Liver (tissue), 7 donors: ENCODE measurements at regions not wholly inside any gene's neighbourhood (a gene's known extent, or its start where the extent isn't known, plus 50 kb on each side); places are given as distances from the start of the nearest gene placed in this dataset.

ENCODE experiments used
- DNase-seq: peaks from one replicate; pipeline ENCODE4 v3.0.0-alpha.2; 2017; ENCODE audit warnings: low spot score
- H3K27ac ChIP-seq, 2 donors: one replicate each; pipeline ENCODE4 v1.7.0; 2013; ENCODE audit warnings: inconsistent platforms in 2 of 2, low read length in 2 of 2, control low read depth in 1 of 2, low read depth in 1 of 2, mild to moderate bottlenecking in 1 of 2
- H3K27me3 ChIP-seq, 4 donors: one replicate each; pipeline versions ENCODE4 v1.6.1 to v1.7.0; 2013; ENCODE audit warnings: low read length in 3 of 4, inconsistent platforms in 1 of 4, mild to moderate bottlenecking in 1 of 4, moderate library complexity in 1 of 4; ENCODE audit not compliant: control insufficient read depth in 4 of 4, insufficient read depth in 4 of 4
- H3K36me3 ChIP-seq, 4 donors: one replicate each; pipeline versions ENCODE4 v1.6.1 to v1.7.0; 2013; ENCODE audit warnings: low read length in 3 of 4, mild to moderate bottlenecking in 3 of 4, low read depth in 1 of 4, moderate library complexity in 1 of 4; ENCODE audit not compliant: control insufficient read depth in 4 of 4, insufficient read depth in 3 of 4
- H3K4me1 ChIP-seq, 4 donors: one replicate each; pipeline versions ENCODE4 v1.6.1 to v1.7.0; 2013; ENCODE audit warnings: low read length in 3 of 4, mild to moderate bottlenecking in 3 of 4, moderate library complexity in 1 of 4; ENCODE audit not compliant: control insufficient read depth in 4 of 4, insufficient read depth in 4 of 4
- H3K4me3 ChIP-seq, 3 donors: one replicate each; pipeline versions ENCODE4 v1.6.1 to v1.7.0; 2013; ENCODE audit warnings: low read length in 3 of 3, control low read depth in 1 of 3, low read depth in 1 of 3, mild to moderate bottlenecking in 1 of 3
- H3K9ac ChIP-seq, 2 donors: one replicate each; pipeline ENCODE4 v1.7.0; 2013; ENCODE audit warnings: low read length in 2 of 2, mild to moderate bottlenecking in 2 of 2, moderate library complexity in 2 of 2, control low read depth in 1 of 2, low read depth in 1 of 2
- H3K9me3 ChIP-seq, 4 donors: one replicate each; pipeline versions ENCODE4 v1.6.1 to v1.7.0; 2013; ENCODE audit warnings: low read length in 3 of 4; ENCODE audit not compliant: control insufficient read depth in 4 of 4
- ATF3 ChIP-seq: IDR thresholded peaks from 2 replicates; pipeline ENCODE4 v1.6.1; 2016; ENCODE audit warnings: antibody characterized with exemption
- EGR1 ChIP-seq, 2 donors: IDR thresholded peaks; 2 replicates each; pipeline ENCODE4 v1.6.1; 2016 to 2018; ENCODE audit warnings: antibody characterized with exemption in 2 of 2, low read depth in 2 of 2
- FOXA1 ChIP-seq: IDR thresholded peaks from 2 replicates; pipeline ENCODE4 v1.6.1; 2016; ENCODE audit warnings: antibody characterized with exemption
- FOXA2 ChIP-seq: IDR thresholded peaks from 2 replicates; pipeline ENCODE4 v1.6.1; 2016; ENCODE audit warnings: antibody characterized with exemption
- HNF4A ChIP-seq, 2 donors: conservative IDR thresholded peaks; 2 replicates each; pipeline ENCODE4 v1.6.1; 2016; ENCODE audit warnings: antibody characterized with exemption in 2 of 2, mild to moderate bottlenecking in 2 of 2
- HNF4G ChIP-seq: IDR thresholded peaks from 2 replicates; pipeline ENCODE4 v1.6.1; 2016; ENCODE audit warnings: antibody characterized with exemption
- JUND ChIP-seq, 2 donors: IDR thresholded peaks; 2 replicates each; pipeline ENCODE4 v1.6.1; 2016; ENCODE audit warnings: antibody characterized with exemption in 2 of 2
- MAX ChIP-seq: IDR thresholded peaks from 2 replicates; pipeline ENCODE4 v1.6.1; 2016; ENCODE audit warnings: antibody characterized with exemption
- NR2F2 ChIP-seq: IDR thresholded peaks from 2 replicates; pipeline ENCODE4 v1.6.1; 2016; ENCODE audit warnings: antibody characterized with exemption
- RAD21 ChIP-seq, 2 donors: IDR thresholded peaks; 2 replicates each; pipeline ENCODE4 v1.6.1; 2016; ENCODE audit warnings: antibody characterized with exemption in 2 of 2, mild to moderate bottlenecking in 2 of 2
- REST ChIP-seq: IDR thresholded peaks from 2 replicates; pipeline ENCODE4 v1.6.1; 2016; ENCODE audit warnings: antibody characterized with exemption, mild to moderate bottlenecking
- RXRA ChIP-seq, 2 donors: IDR thresholded peaks; 2 replicates each; pipeline ENCODE4 v1.6.1; 2017 to 2018; ENCODE audit warnings: antibody characterized with exemption in 2 of 2, mild to moderate bottlenecking in 1 of 2
- SP1 ChIP-seq: IDR thresholded peaks from 2 replicates; pipeline ENCODE4 v1.6.1; 2018; ENCODE audit warnings: antibody characterized with exemption, mild to moderate bottlenecking
- TAF1 ChIP-seq: conservative IDR thresholded peaks from 2 replicates; pipeline ENCODE4 v1.6.1; 2016; ENCODE audit warnings: antibody characterized with exemption, mild to moderate bottlenecking
- YY1 ChIP-seq: IDR thresholded peaks from 2 replicates; pipeline ENCODE4 v1.6.1; 2016; ENCODE audit warnings: antibody characterized with exemption, mild to moderate bottlenecking
- WGBS: extraction: QIAGEN DNeasy Blood & Tissue Kit; methylation state at CpG from one replicate; pipeline ENCODE4 v1.1.7; 2013; 5-methylcytosine and 5-hydroxymethylcytosine counted together
- donor health status: healthy.
- donor health status: healthy.
- donor health status: healthy.
- donor health status: healthy.

GRCh38 chr4:134663742-134664141 lies 462.2 kb upstream of the PABPC4L start:
- H3K27ac ChIP-seq = no peak overlapping the region
- no peaks in the 10 kb centered on the region for H3K27me3 ChIP-seq
- H3K36me3 ChIP-seq = no peaks in the 10 kb centered on the region
- TF ChIP-seq FOXA2 = no peak
- no peak for TF ChIP-seq REST
- TF ChIP-seq HNF4A (conservative IDR thresholded peaks at IDR 0.05) = no peak
- TF ChIP-seq EGR1 (IDR thresholded peaks at IDR 0.05; ENCODE audit: low read depth in 2 of 2) = no peak
- TF ChIP-seq YY1 = no peak
- TF ChIP-seq JUND (IDR thresholded peaks at IDR 0.05) = no peak
- TF ChIP-seq FOXA1 = no peak
- TF ChIP-seq HNF4G = no peak
- no peak for TF ChIP-seq TAF1
- no peak for TF ChIP-seq RXRA (IDR thresholded peaks at IDR 0.05)
- TF ChIP-seq NR2F2 = no peak
- no peak for TF ChIP-seq RAD21 (IDR thresholded peaks at IDR 0.05)
- no peak for TF ChIP-seq MAX
- WGBS = 77% methylated on average over 1 of the region's 1 CpG
- no peak overlapping the region for H3K9ac ChIP-seq
- no peak overlapping the region for H3K4me3 ChIP-seq
- no peaks in the 10 kb centered on the region for H3K4me1 ChIP-seq
- H3K9me3 ChIP-seq = peaks cover 0 to 6% (median 0%) of the 10 kb centered on the region in 4 donors
- no peak for DNase-seq

- Histone ChIP-seq H3K4me3 (no peak overlapping the region), H3K36me3 (no peaks in the 10 kb centered on the region), H3K27ac (no peak overlapping the region), H3K9ac (no peak overlapping the region), H3K9me3 (no peaks in the 10 kb centered on the region), H3K4me1 (no peaks in the 10 kb centered on the region), H3K27me3 (no peaks in the 10 kb centered on the region)
- no peak for TF ChIP-seq ATF3
- TF ChIP-seq RAD21 (IDR thresholded peaks at IDR 0.05) = peak in 1 of 2 donors; percentile 13
- no peak for DNase-seq
- WGBS = 81% methylated on average over 2 of the region's 2 CpGs
Observed at GRCh38 chr4:134650461-134650860, 448.9 kb upstream of the PABPC4L start.

- Histone ChIP-seq H3K4me1 (no peaks in the 10 kb centered on the region), H3K9ac (no peak overlapping the region), H3K27me3 (no peaks in the 10 kb centered on the region), H3K27ac (no peak overlapping the region), H3K9me3 (no peaks in the 10 kb centered on the region), H3K36me3 (no peaks in the 10 kb centered on the region), H3K4me3 (no peak overlapping the region)
- TF ChIP-seq HNF4A (conservative IDR thresholded peaks at IDR 0.05) = no peak
- no peak for TF ChIP-seq HNF4G
- TF ChIP-seq RXRA (IDR thresholded peaks at IDR 0.05) = no peak
- no peak for TF ChIP-seq SP1
- no peak for DNase-seq
- 97% methylated on average over 2 of the region's 2 CpGs for WGBS
Observed at GRCh38 chr4:134645778-134646177, 444.2 kb upstream of the PABPC4L start.
